ENCODE measurements at regions not wholly inside any gene's neighbourhood (a gene's known extent, or its start where the extent isn't known, plus 50 kb on each side); places are given as distances from the start of the nearest gene placed in this dataset.

- H3K4me1 ChIP-seq (ENCODE audit: insufficient read depth, low read length) = peaks cover 5% of the 10 kb centered on the region; the same call in 1 of the 2 replicates
- no peaks in the 10 kb centered on the region for H3K9me3 ChIP-seq (ENCODE audit: low read length)
- intact Hi-C loops (cut with micrococcal nuclease; ENCODE audit: unreplicated experiment) (loop anchor here (1.0 kb wide), 1 partner anchor 224 kb away; no protein-coding TSS in a partner anchor), in situ Hi-C loops (cut with HindIII; ENCODE audit: extremely low pct_ligation_motif_present, low pct_unique_long_range_greater_than_20kb) (loop anchor here (25.0 kb wide), 1 partner anchor 220 kb away; no protein-coding TSS in a partner anchor)
- H3K27me3 ChIP-seq (ENCODE audit: control insufficient read depth in 1 of 2, insufficient read depth in 2 of 2, low read length in 2 of 2) = no peaks in the 10 kb centered on the region
- FAIRE-seq = peak; percentile 15
- DNase-seq (ENCODE audit: low spot score) = peak; percentile 10
- ChIA-PET CTCF (ENCODE audit: low intra/inter-chr PET ratio, low total read pairs) (no interaction called here), POLR2A (no interaction called here)
- H3K79me2 ChIP-seq (ENCODE audit: insufficient read depth, low read length) = no peaks in the 10 kb centered on the region
- 54% methylated on average over 5 of the region's 5 CpGs for WGBS (ENCODE audit: low lambda C conversion rate)
- no peak overlapping the region for H3K4me2 ChIP-seq (ENCODE audit: low read depth, low read length)
- H4K20me1 ChIP-seq (ENCODE audit: insufficient read depth, low read length) = no peaks in the 10 kb centered on the region
- H3K4me3 ChIP-seq (replicated peaks in 1 of 3; ENCODE audit: insufficient read depth in 1 of 3, low read depth in 2 of 3, low read length in 3 of 3) = no peak overlapping the region
- H3K36me3 ChIP-seq (replicated peaks in 1 of 2; ENCODE audit: control insufficient read depth in 1 of 2, insufficient read depth in 2 of 2, low read length in 2 of 2) = no peaks in the 10 kb centered on the region
- no peak for TF ChIP-seq TRIM24 (CRISPR knock-in tag; IDR thresholded peaks at IDR 0.05)
- TF ChIP-seq KMT2B (CRISPR knock-in tag; IDR thresholded peaks at IDR 0.05) = no peak
- TF ChIP-seq CTCF (CRISPR knock-in tag; IDR thresholded peaks at IDR 0.05) = peak; percentile 45
- 0 out of 2 replicates have a peak, but pooled peaks have one; percentile 27 for TF ChIP-seq ZNF574 (CRISPR knock-in tag; IDR thresholded peaks at IDR 0.05)
- peak; percentile 42; the same call in 1 of the 2 replicates for TF ChIP-seq SMC3 (IDR thresholded peaks at IDR 0.05; ENCODE audit: low read length)
- TF ChIP-seq ZNF329 (CRISPR knock-in tag; IDR thresholded peaks at IDR 0.05; ENCODE audit: low read depth) = no peak
- TF ChIP-seq STAG1 (CRISPR knock-in tag; IDR thresholded peaks at IDR 0.05) = peak; percentile 52
- peak; percentile 79 for ATAC-seq
- H3K9ac ChIP-seq (ENCODE audit: insufficient read depth, low read depth, low read length) = no peak overlapping the region
- no TSS peak for BruUV-seq (replicated peaks)
- no peak overlapping the region for H2AFZ ChIP-seq (ENCODE audit: low read length)
- H3K27ac ChIP-seq (ENCODE audit: extremely low read length, insufficient read depth, low read length) = no peak overlapping the region
These were observed 385.5 kb downstream of the MZT1 start for GRCh38 chr13:72341904-72342303.
